BJ (cell line): ENCODE measurements at regions not wholly inside any gene's neighbourhood (a gene's known extent, or its start where the extent isn't known, plus 50 kb on each side); places are given as distances from the start of the nearest gene placed in this dataset.

ENCODE experiments used
- CTCF ChIA-PET: fragments of 350-600 bp; formaldehyde crosslinking; extraction: SDS; loops from one replicate; lab custom pipeline; 2021; ENCODE audit warnings: antibody characterized with exemption, inconsistent platforms; lab: Yijun Ruan, JAX
- POLR2A ChIA-PET: fragments of 300-600 bp; sonication (Branson Sonifier 250); formaldehyde crosslinking; extraction: SDS; loops from one replicate; lab custom pipeline; 2021; ENCODE audit warnings: antibody characterized with exemption; lab: Charles Lee
- DNase-seq: peaks from one replicate; pipeline ENCODE4 v3.0.0-alpha.2; 2011; ENCODE audit warnings: low read depth
- H3K27me3 ChIP-seq: 2 replicates; pipeline ENCODE4 v1.6.0; 2011; ENCODE audit warnings: low read length; ENCODE audit not compliant: control insufficient read depth, insufficient read depth
- H3K36me3 ChIP-seq: 2 replicates; pipeline ENCODE4 v1.5.1; 2011; ENCODE audit warnings: low read length; ENCODE audit not compliant: control insufficient read depth, insufficient read depth
- H3K4me3 ChIP-seq: 2 replicates; pipeline ENCODE4 v1.5.1; 2011; ENCODE audit warnings: low read depth, mild to moderate bottlenecking, control low read depth, low read length
- CTCF ChIP-seq: IDR thresholded peaks from 2 replicates; pipeline ENCODE4 v1.5.1; 2011; ENCODE audit warnings: low read depth, mild to moderate bottlenecking, control low read depth, inconsistent platforms, low read length, moderate library complexity; ENCODE audit not compliant: insufficient read depth

- DNase-seq: no peak
- no peak for TF ChIP-seq CTCF
- Histone ChIP-seq H3K36me3 (no peaks in the 10 kb centered on the region), H3K4me3 (no peak overlapping the region), H3K27me3 (no peaks in the 10 kb centered on the region)
- POLR2A ChIA-PET: no interaction called here
- CTCF ChIA-PET: no interaction called here
Measured at GRCh38 chr9:16252616-16253015, 617.9 kb downstream of the BNC2 start.

- H3K36me3 ChIP-seq: no peaks in the 10 kb centered on the region
- ChIA-PET POLR2A (no interaction called here), CTCF (no interaction called here)
- no peak for DNase-seq
- H3K4me3 ChIP-seq: no peak overlapping the region
- no peak for TF ChIP-seq CTCF
- no peaks in the 10 kb centered on the region for H3K27me3 ChIP-seq
Measured at GRCh38 chr9:16254674-16255073, 615.8 kb downstream of the BNC2 start.

DNA sequence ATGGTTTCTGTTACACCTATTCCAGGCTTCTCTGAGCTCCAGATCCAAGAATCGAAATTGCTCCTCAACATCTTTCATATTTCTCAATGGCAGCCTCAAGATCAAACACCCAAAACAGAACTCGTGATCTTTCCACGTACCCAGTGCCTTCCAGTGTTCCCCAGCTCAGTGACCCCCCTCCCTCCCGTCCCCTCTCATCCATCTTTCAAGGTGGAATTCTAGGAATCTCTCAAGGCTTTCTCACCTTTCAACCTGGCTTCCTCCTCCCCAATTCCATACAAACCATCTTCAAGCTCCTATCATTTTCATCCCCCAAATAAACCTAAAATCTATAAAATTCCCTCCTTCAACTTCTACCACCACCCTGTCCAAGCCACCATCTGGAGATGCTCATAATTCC, 615.3 kb downstream of the BNC2 start:
- no peaks in the 10 kb centered on the region for H3K27me3 ChIP-seq
- TF ChIP-seq CTCF: no peak
- DNase-seq: no peak
- H3K4me3 ChIP-seq: no peak overlapping the region
- H3K36me3 ChIP-seq: no peaks in the 10 kb centered on the region
- ChIA-PET POLR2A (no interaction called here), CTCF (interaction anchor here (3.9 kb wide), 1 partner anchor 11 kb away, joined by 31 read pairs; no protein-coding TSS in a partner anchor)

GRCh38 chr9:16257604-16258003, 612.9 kb downstream of the BNC2 start:
- no peak for DNase-seq
- Histone ChIP-seq H3K36me3 (no peaks in the 10 kb centered on the region), H3K4me3 (no peak overlapping the region), H3K27me3 (no peaks in the 10 kb centered on the region; the same call in 1 of the 2 replicates)
- POLR2A ChIA-PET: no interaction called here
- CTCF ChIA-PET: interaction anchor here (0.8 to 3.9 kb wide), 6 partner anchors 9 to 101 kb away, joined by 3 to 31 read pairs (median 5); no protein-coding TSS in a partner anchor
- peak; percentile 64 for TF ChIP-seq CTCF

DNA sequence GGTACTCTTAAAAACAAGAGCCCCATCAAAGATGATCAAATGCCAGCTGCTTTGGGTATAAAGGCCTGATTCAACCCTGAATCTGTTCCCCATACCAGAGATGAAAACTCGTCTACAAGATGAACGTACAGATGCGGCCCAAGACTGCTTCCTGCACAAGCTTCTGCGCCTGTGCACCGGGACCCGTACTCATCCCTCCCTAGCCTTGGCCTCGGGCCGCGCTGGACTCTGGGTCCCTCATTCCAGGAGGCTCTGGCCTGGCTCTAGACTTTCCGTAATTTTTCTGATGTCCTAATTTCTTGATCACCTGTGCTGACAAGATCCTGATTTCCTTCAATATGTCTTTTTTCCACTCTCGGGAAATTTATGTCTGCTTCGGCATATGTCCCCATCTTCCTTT, 612.3 kb downstream of the BNC2 start:
- Histone ChIP-seq H3K27me3 (no peaks in the 10 kb centered on the region; the same call in 1 of the 2 replicates), H3K4me3 (no peak overlapping the region), H3K36me3 (no peaks in the 10 kb centered on the region)
- ChIA-PET POLR2A (no interaction called here), CTCF (interaction anchor here (0.5 to 3.9 kb wide), 7 partner anchors 8 to 400 kb away, joined by 3 to 31 read pairs (median 4); no protein-coding TSS in a partner anchor)
- no peak for DNase-seq
- TF ChIP-seq CTCF: no peak
